OCI-LY1 (cell line): ENCODE measurements at regions not wholly inside any gene's neighbourhood (a gene's known extent, or its start where the extent isn't known, plus 50 kb on each side); places are given as distances from the start of the nearest gene placed in this dataset.

Experiments used
- EZH2 ChIP-seq: fragments of 200-600 bp; sonication (generic), shearing (Covaris generic); IDR thresholded peaks from 2 replicates; pipeline ENCODE4 v1.8.0; 2017; ENCODE audit warnings: borderline replicate concordance, mixed run types, mild to moderate bottlenecking, antibody characterized with exemption, low read length, moderate library complexity, mixed read lengths
- TF ChIP-seq, protein P1 (sequence below): fragments of 200-600 bp; sonication (generic), shearing (Covaris generic); IDR thresholded peaks from 2 replicates; pipeline ENCODE4 v1.5.1; 2017; ENCODE audit warnings: mild to moderate bottlenecking, antibody characterized with exemption, low read length, moderate library complexity, mixed read lengths

GRCh38 chr5:67577424-67577823 lies 380.8 kb upstream of the CD180 start:
- TF ChIP-seq, protein P1, sequence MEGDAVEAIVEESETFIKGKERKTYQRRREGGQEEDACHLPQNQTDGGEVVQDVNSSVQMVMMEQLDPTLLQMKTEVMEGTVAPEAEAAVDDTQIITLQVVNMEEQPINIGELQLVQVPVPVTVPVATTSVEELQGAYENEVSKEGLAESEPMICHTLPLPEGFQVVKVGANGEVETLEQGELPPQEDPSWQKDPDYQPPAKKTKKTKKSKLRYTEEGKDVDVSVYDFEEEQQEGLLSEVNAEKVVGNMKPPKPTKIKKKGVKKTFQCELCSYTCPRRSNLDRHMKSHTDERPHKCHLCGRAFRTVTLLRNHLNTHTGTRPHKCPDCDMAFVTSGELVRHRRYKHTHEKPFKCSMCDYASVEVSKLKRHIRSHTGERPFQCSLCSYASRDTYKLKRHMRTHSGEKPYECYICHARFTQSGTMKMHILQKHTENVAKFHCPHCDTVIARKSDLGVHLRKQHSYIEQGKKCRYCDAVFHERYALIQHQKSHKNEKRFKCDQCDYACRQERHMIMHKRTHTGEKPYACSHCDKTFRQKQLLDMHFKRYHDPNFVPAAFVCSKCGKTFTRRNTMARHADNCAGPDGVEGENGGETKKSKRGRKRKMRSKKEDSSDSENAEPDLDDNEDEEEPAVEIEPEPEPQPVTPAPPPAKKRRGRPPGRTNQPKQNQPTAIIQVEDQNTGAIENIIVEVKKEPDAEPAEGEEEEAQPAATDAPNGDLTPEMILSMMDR, result no peak
- no peak for TF ChIP-seq EZH2
